Testis (tissue), 2 donors: ENCODE measurements at regions not wholly inside any gene's neighbourhood (a gene's known extent, or its start where the extent isn't known, plus 50 kb on each side); places are given as distances from the start of the nearest gene placed in this dataset.

Experiments
- CTCF ChIP-seq, 3 experiments: fragments of 450-650 bp in 2 of 3; fragments of 200-600 bp in 1 of 3; sonication (generic) in 1 of 3; IDR thresholded peaks; one replicate each; pipeline ENCODE4 v1.5.1; 2016 to 2019; ENCODE audit warnings: antibody characterized with exemption in 3 of 3, mild to moderate bottlenecking in 2 of 3, moderate library complexity in 1 of 3
- POLR2A ChIP-seq: fragments of 450-650 bp; IDR thresholded peaks from one replicate; pipeline ENCODE4 v1.6.1; 2017; ENCODE audit warnings: antibody characterized with exemption, mild to moderate bottlenecking, moderate library complexity

DNA sequence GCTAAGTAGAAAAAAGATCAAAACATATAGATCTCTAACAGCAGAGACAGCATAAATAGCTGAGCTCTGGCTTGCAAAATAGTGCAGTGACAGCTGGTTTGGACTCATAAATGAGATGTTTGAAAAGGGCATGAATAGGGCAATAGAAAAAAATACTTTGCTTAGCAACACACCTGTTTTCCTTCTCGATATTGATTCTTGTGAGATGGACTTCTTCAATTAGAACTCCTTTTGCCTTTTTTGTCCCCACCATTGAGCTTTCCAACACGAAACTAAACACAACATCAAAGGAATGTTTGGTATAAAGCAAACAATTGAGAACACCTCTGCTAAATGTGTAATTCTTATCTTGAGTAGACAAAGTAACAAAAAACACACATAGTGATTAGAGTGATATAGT lies 726.3 kb downstream of the RAPGEF2 start:
- TF ChIP-seq CTCF (IDR thresholded peaks at IDR 0.05), result no peak
- no peak for TF ChIP-seq POLR2A
